ENCODE measurements at regions not wholly inside any gene's neighbourhood (a gene's known extent, or its start where the extent isn't known, plus 50 kb on each side); places are given as distances from the start of the nearest gene placed in this dataset.

DNA sequence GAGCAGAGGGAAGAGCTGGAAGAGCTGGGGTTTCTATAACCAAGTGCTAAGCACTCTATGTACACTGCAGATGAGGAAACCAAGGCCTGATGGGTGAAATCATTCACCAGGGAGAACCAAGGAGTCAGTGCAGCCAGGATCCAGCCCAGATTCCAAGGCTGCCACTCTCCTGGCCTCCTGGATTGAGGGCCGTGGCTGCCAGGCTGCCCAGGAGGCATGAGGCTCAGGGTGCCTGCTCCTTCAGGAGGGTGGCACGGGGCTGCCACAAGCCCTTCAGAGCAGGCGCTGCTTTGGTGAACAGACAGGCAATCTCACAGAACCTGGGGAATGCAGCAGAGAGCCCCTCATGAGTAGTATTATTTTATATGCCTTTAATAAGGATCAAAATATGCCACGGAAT, 293.7 kb upstream of the HDAC4 start:
- TF ChIP-seq, protein P1, sequence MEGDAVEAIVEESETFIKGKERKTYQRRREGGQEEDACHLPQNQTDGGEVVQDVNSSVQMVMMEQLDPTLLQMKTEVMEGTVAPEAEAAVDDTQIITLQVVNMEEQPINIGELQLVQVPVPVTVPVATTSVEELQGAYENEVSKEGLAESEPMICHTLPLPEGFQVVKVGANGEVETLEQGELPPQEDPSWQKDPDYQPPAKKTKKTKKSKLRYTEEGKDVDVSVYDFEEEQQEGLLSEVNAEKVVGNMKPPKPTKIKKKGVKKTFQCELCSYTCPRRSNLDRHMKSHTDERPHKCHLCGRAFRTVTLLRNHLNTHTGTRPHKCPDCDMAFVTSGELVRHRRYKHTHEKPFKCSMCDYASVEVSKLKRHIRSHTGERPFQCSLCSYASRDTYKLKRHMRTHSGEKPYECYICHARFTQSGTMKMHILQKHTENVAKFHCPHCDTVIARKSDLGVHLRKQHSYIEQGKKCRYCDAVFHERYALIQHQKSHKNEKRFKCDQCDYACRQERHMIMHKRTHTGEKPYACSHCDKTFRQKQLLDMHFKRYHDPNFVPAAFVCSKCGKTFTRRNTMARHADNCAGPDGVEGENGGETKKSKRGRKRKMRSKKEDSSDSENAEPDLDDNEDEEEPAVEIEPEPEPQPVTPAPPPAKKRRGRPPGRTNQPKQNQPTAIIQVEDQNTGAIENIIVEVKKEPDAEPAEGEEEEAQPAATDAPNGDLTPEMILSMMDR (IDR thresholded peaks at IDR 0.05), result no peak
- TF ChIP-seq EZH2phosphoT487 (IDR thresholded peaks at IDR 0.05), result no peak

Data from neural progenitor cell (in vitro differentiated cells).